ENCODE measurements at regions not wholly inside any gene's neighbourhood (a gene's known extent, or its start where the extent isn't known, plus 50 kb on each side); places are given as distances from the start of the nearest gene placed in this dataset.
A peak's percentile ranks its signal among the peaks of the same experiment; 100 is the strongest.

GRCh38 chr5:130488252-130488651, 584.0 kb downstream of the CHSY3 start:
- 86% methylated on average over 1 of the region's 1 CpG for WGBS (ENCODE audit: low lambda C conversion rate, missing lambda C conversion rate)
- Histone ChIP-seq H3K4me1 (ENCODE audit: insufficient read depth) (no peaks in the 10 kb centered on the region), H3K79me2 (no peaks in the 10 kb centered on the region), H3K4me3 (no peak overlapping the region), H2AFZ (no peak overlapping the region), H3K9me2 (replicated peaks; ENCODE audit: insufficient read depth) (no peaks in the 10 kb centered on the region), H3K4me2 (no peak overlapping the region), H3K36me3 (replicated peaks; ENCODE audit: insufficient read depth, low read depth) (no peaks in the 10 kb centered on the region), H4K20me1 (ENCODE audit: insufficient read depth, poor library complexity, severe bottlenecking) (no peaks in the 10 kb centered on the region), H3K27ac (no peak overlapping the region), H3K27me3 (no peaks in the 10 kb centered on the region), H3K9me3 (ENCODE audit: low read depth) (no peaks in the 10 kb centered on the region)
- no peak for TF ChIP-seq EZH2 (IDR thresholded peaks at IDR 0.05; ENCODE audit: borderline replicate concordance)
- no peak for TF ChIP-seq EZH2phosphoT487 (IDR thresholded peaks at IDR 0.05; ENCODE audit: low read depth, severe bottlenecking, unreplicated experiment)
- TF ChIP-seq, protein P1, sequence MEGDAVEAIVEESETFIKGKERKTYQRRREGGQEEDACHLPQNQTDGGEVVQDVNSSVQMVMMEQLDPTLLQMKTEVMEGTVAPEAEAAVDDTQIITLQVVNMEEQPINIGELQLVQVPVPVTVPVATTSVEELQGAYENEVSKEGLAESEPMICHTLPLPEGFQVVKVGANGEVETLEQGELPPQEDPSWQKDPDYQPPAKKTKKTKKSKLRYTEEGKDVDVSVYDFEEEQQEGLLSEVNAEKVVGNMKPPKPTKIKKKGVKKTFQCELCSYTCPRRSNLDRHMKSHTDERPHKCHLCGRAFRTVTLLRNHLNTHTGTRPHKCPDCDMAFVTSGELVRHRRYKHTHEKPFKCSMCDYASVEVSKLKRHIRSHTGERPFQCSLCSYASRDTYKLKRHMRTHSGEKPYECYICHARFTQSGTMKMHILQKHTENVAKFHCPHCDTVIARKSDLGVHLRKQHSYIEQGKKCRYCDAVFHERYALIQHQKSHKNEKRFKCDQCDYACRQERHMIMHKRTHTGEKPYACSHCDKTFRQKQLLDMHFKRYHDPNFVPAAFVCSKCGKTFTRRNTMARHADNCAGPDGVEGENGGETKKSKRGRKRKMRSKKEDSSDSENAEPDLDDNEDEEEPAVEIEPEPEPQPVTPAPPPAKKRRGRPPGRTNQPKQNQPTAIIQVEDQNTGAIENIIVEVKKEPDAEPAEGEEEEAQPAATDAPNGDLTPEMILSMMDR (IDR thresholded peaks at IDR 0.05; ENCODE audit: poor library complexity), result no peak
- no peak for DNase-seq (ENCODE audit: low spot score)

DNA sequence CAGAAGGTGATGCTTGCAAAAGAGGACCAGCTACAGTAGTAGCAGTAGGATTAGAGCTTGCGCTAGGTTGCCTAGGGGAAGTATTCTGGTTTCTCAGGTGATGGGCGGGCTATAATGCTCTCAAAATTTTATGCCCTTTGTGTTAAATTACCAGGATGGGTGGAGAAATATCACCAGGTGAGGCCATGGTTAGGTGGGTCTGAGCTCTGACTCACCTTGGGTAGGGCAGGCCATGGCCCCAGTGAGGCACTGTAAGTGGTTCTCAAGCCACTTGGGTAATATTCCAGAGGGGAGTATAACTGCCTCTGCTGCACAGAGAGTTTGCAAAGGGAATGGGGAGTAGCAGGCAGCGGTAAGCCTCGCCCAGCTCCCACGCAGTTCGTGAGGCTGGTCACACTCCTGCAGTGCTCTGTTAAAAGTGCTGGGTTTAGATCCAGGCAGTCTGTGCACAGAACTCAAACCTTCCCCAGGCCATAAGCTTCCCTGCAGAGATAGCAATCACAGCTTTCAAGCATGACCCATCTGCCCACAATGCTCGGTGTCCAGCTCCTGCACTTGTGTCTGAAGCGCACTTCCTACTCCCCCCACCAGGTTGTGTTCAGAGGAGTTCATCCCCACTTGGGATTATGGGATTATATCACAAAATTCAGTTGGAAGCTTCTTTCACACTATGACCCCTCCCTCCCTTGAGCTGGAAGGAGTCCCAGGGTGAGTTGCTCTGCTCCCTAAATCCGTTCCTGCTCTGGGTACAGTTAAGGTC, 575.0 kb downstream of the CHSY3 start:
- H3K4me3 ChIP-seq, result no peak overlapping the region
- H2AFZ ChIP-seq, result no peak overlapping the region
- H3K9me3 ChIP-seq (ENCODE audit: low read depth), result no peaks in the 10 kb centered on the region
- no peaks in the 10 kb centered on the region for H4K20me1 ChIP-seq (ENCODE audit: insufficient read depth, poor library complexity, severe bottlenecking)
- TF ChIP-seq EZH2phosphoT487 (IDR thresholded peaks at IDR 0.05; ENCODE audit: low read depth, severe bottlenecking, unreplicated experiment) (no peak), EZH2 (IDR thresholded peaks at IDR 0.05; ENCODE audit: borderline replicate concordance) (no peak)
- TF ChIP-seq, protein P1 (IDR thresholded peaks at IDR 0.05; ENCODE audit: poor library complexity), result no peak
- WGBS (ENCODE audit: low lambda C conversion rate, missing lambda C conversion rate), result 83% methylated on average over 9 of the region's 9 CpGs
- H3K27ac ChIP-seq, result no peak overlapping the region
- no peak overlapping the region for H3K4me2 ChIP-seq
- no peaks in the 10 kb centered on the region for H3K27me3 ChIP-seq
- no peak for DNase-seq (ENCODE audit: low spot score)
- no peaks in the 10 kb centered on the region for H3K79me2 ChIP-seq
- no peaks in the 10 kb centered on the region for H3K36me3 ChIP-seq (replicated peaks; ENCODE audit: insufficient read depth, low read depth)
- H3K4me1 ChIP-seq (ENCODE audit: insufficient read depth), result no peaks in the 10 kb centered on the region
- no peaks in the 10 kb centered on the region for H3K9me2 ChIP-seq (replicated peaks; ENCODE audit: insufficient read depth)

DNA sequence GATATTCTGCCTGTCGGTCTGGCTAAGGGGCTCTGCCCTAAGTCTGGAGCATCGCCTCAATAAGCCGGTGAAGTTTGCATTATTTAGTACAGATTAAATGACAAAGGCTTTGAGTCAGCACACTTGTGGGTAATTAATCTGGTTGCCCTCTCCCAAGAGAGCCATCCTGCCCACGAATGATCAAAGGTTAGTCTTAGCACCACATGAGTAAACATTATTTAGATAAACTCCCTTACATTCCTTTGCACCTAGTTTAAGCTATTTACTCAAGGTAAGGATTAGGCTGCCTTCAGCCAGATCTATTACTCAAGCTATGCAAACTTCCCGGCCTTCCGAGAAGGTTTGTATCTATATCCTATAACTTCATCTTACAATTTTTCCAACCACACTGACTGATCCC, 572.1 kb downstream of the CHSY3 start:
- TF ChIP-seq, protein P1 (IDR thresholded peaks at IDR 0.05; ENCODE audit: poor library complexity), result no peak
- peak; percentile 11 for DNase-seq (ENCODE audit: low spot score)
- no peak overlapping the region for H3K4me2 ChIP-seq
- no peaks in the 10 kb centered on the region for H3K4me1 ChIP-seq (ENCODE audit: insufficient read depth)
- H3K36me3 ChIP-seq (replicated peaks; ENCODE audit: insufficient read depth, low read depth), result no peaks in the 10 kb centered on the region
- 64% methylated on average over 6 of the region's 6 CpGs for WGBS (ENCODE audit: low lambda C conversion rate, missing lambda C conversion rate)
- H3K27me3 ChIP-seq, result no peaks in the 10 kb centered on the region
- no peaks in the 10 kb centered on the region for H3K79me2 ChIP-seq
- no peak overlapping the region for H2AFZ ChIP-seq
- no peaks in the 10 kb centered on the region for H4K20me1 ChIP-seq (ENCODE audit: insufficient read depth, poor library complexity, severe bottlenecking)
- no peak overlapping the region for H3K4me3 ChIP-seq
- H3K9me3 ChIP-seq (ENCODE audit: low read depth), result no peaks in the 10 kb centered on the region
- H3K9me2 ChIP-seq (replicated peaks; ENCODE audit: insufficient read depth), result no peaks in the 10 kb centered on the region
- peak overlapping the region; percentile 63 for H3K27ac ChIP-seq

All from hepatocyte (in vitro differentiated cells).